MCF 10A (cell line): ENCODE measurements at regions not wholly inside any gene's neighbourhood (a gene's known extent, or its start where the extent isn't known, plus 50 kb on each side); places are given as distances from the start of the nearest gene placed in this dataset.

ENCODE experiments used
- BruUV-seq: library from RNA; stranded (reverse); fragments of 400-500 nt; replicated peaks from 2 replicates; lab custom pipeline; 2021; lab: Mats Ljungman, UMichigan
- CTCF ChIA-PET: fragments of 300-600 bp; sonication (Branson Sonifier 250); formaldehyde crosslinking; extraction: SDS; loops from one replicate; lab custom pipeline; 2021; ENCODE audit warnings: antibody characterized with exemption, inconsistent platforms; lab: Yijun Ruan, JAX
- POLR2A ChIA-PET: fragments of 300-600, 350-650 bp; sonication (Branson Sonifier 250); formaldehyde crosslinking; extraction: SDS; loops from one replicate; lab custom pipeline; 2020; ENCODE audit warnings: antibody characterized with exemption, inconsistent platforms; lab: Yijun Ruan, JAX
- DNase-seq: peaks from one replicate; pipeline ENCODE4 v3.0.0-alpha.2; 2018; ENCODE audit not compliant: unreplicated experiment
- H3K27ac Mint-ChIP-seq: one replicate; pipeline ENCODE4 v1.8.0; 2022; ENCODE audit warnings: mild to moderate bottlenecking, low read depth, mixed read lengths; ENCODE audit not compliant: unreplicated experiment
- H3K27me3 Mint-ChIP-seq: one replicate; pipeline ENCODE4 v1.8.0; 2022; ENCODE audit warnings: mixed read lengths; ENCODE audit not compliant: insufficient read depth, unreplicated experiment
- H3K36me3 Mint-ChIP-seq: one replicate; pipeline ENCODE4 v1.8.0; 2022; ENCODE audit warnings: mild to moderate bottlenecking, moderate library complexity, mixed read lengths; ENCODE audit not compliant: insufficient read depth, unreplicated experiment
- H3K4me1 Mint-ChIP-seq: one replicate; pipeline ENCODE4 v1.8.0; 2022; ENCODE audit warnings: mixed read lengths; ENCODE audit not compliant: insufficient read depth, unreplicated experiment
- H3K4me3 Mint-ChIP-seq: one replicate; pipeline ENCODE4 v1.8.0; 2022; ENCODE audit warnings: mild to moderate bottlenecking, moderate library complexity, mixed read lengths; ENCODE audit not compliant: unreplicated experiment
- H3K9me3 Mint-ChIP-seq: one replicate; pipeline ENCODE4 v1.8.0; 2022; ENCODE audit warnings: mixed read lengths; ENCODE audit not compliant: unreplicated experiment
- intact Hi-C: fragments of 100-400 bp; cut with micrococcal nuclease; formaldehyde crosslinking; loops from 2 replicates; pipeline ENCODE4 v1.14.1; 2022
- TF ChIP-seq, protein P1 (sequence below): fragments of 200-600 bp; IDR thresholded peaks from one replicate; pipeline ENCODE4 v1.8.0; 2022; ENCODE audit warnings: antibody characterized with exemption, mild to moderate bottlenecking; ENCODE audit not compliant: unreplicated experiment

DNA sequence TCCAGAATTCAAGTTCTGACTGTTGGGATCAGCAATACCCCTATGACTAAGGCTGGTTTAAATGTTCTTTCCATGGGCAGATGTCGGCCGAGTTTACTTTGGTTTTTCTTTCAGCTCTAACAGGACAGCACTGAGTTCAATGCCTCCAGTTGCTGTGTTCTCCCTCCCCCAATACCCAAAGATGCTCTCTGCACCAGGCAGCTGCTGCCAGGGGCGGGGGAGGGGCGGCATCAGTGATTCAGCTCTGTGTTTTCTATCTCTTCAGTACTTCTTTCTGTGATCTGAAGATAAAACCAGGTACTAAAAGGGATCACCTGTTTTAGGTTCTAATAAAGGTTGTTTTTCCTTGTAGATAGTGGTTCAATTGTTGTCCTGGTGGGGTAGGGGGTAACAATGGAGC lies 576.7 kb upstream of the POT1 start:
- CTCF ChIA-PET: interaction anchor here (0.6 kb wide), 1 partner anchor 29 kb away, joined by 4 read pairs; no protein-coding TSS in a partner anchor
- Mint-ChIP-seq H3K27me3 (no peaks in the 10 kb centered on the region), H3K4me1 (no peaks in the 10 kb centered on the region), H3K27ac (no peak overlapping the region), H3K36me3 (no peaks in the 10 kb centered on the region), H3K4me3 (no peak overlapping the region), H3K9me3 (no peaks in the 10 kb centered on the region)
- no TSS peak for BruUV-seq
- intact Hi-C loops: no loop called here
- POLR2A ChIA-PET: no interaction called here
- TF ChIP-seq, protein P1, sequence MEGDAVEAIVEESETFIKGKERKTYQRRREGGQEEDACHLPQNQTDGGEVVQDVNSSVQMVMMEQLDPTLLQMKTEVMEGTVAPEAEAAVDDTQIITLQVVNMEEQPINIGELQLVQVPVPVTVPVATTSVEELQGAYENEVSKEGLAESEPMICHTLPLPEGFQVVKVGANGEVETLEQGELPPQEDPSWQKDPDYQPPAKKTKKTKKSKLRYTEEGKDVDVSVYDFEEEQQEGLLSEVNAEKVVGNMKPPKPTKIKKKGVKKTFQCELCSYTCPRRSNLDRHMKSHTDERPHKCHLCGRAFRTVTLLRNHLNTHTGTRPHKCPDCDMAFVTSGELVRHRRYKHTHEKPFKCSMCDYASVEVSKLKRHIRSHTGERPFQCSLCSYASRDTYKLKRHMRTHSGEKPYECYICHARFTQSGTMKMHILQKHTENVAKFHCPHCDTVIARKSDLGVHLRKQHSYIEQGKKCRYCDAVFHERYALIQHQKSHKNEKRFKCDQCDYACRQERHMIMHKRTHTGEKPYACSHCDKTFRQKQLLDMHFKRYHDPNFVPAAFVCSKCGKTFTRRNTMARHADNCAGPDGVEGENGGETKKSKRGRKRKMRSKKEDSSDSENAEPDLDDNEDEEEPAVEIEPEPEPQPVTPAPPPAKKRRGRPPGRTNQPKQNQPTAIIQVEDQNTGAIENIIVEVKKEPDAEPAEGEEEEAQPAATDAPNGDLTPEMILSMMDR: no peak
- DNase-seq: no peak

DNA sequence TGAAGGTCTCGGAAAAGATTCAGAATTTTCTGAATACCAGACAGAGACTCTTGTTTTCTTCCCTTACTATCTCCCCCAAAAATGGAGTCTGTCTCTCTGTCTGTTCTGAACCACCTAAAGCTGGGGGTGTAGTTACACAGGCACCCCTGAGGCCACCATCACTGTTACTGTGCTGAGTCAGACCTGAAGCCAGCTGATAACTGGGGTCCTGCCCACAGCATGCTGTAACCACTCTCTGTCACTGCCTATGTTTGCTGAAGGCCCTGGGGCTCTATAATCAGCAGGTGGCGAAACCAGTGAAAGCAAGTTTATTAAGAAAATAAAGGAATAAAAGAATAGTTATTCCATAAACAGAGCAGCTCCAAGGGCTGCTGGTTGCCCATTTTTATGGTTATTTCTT lies 575.2 kb upstream of the POT1 start:
- TF ChIP-seq, protein P1: no peak
- intact Hi-C loops: no loop called here
- no TSS peak for BruUV-seq
- Mint-ChIP-seq H3K4me1 (no peaks in the 10 kb centered on the region), H3K27ac (no peak overlapping the region), H3K4me3 (no peak overlapping the region), H3K9me3 (no peaks in the 10 kb centered on the region), H3K36me3 (no peaks in the 10 kb centered on the region), H3K27me3 (no peaks in the 10 kb centered on the region)
- POLR2A ChIA-PET: no interaction called here
- CTCF ChIA-PET: no interaction called here
- no peak for DNase-seq

DNA sequence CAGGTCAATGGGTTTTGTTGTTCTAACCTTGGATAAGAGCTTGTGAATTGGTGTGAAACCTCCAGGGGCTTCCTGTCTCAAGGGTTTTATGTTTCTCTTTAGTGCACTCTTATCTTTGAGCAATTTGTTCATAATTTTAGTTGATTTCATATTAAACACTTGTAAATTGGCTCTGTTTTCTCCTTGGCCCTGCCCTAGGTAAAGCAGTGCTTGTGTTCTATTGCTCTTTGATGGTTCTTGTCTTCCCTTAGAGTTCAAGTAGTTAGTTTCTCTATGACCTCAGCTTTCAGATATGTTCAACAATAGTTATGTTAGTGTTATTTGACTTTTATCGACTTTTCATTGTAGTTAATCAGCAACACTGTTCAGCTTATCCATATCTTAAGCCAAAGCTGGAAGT lies 566.4 kb upstream of the POT1 start:
- Mint-ChIP-seq H3K4me3 (no peak overlapping the region), H3K36me3 (peaks cover 6% of the 10 kb centered on the region), H3K27ac (no peak overlapping the region), H3K9me3 (no peaks in the 10 kb centered on the region), H3K4me1 (peaks cover 3% of the 10 kb centered on the region), H3K27me3 (no peaks in the 10 kb centered on the region)
- intact Hi-C loops: no loop called here
- TF ChIP-seq, protein P1: no peak
- BruUV-seq: no TSS peak
- ChIA-PET CTCF (no interaction called here), POLR2A (no interaction called here)
- no peak for DNase-seq

DNA sequence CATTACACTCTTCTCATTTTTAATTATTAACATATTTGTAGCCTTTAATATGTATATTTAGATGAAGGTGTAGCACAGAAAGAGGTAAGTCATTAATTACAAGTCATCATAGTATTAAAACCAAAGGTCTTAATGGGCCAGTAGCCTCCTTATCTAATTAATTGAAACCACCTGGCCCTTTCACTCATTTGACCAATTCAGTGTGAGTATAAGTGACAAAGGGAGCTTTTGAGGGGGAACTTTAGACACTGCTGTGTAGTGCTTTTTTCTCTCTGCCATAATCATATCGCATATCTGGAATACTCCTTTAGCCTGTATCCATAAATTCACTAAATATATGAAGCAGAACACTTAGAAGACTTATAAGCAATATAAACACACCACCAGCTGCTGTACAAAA lies 562.9 kb upstream of the POT1 start:
- H3K27me3 Mint-ChIP-seq: no peaks in the 10 kb centered on the region
- ChIA-PET CTCF (no interaction called here), POLR2A (interaction anchor here (0.6 kb wide), 1 partner anchor 9 kb away, joined by 3 read pairs; no protein-coding TSS in a partner anchor)
- no peak overlapping the region for H3K4me3 Mint-ChIP-seq
- no peak for DNase-seq
- no peaks in the 10 kb centered on the region for H3K9me3 Mint-ChIP-seq
- TF ChIP-seq, protein P1: no peak
- peaks cover 6% of the 10 kb centered on the region for H3K4me1 Mint-ChIP-seq
- intact Hi-C loops: no loop called here
- H3K36me3 Mint-ChIP-seq: no peaks in the 10 kb centered on the region
- BruUV-seq: no TSS peak
- no peak overlapping the region for H3K27ac Mint-ChIP-seq
